Uterus (tissue), 2 donors: ENCODE measurements at regions not wholly inside any gene's neighbourhood (a gene's known extent, or its start where the extent isn't known, plus 50 kb on each side); places are given as distances from the start of the nearest gene placed in this dataset.

Experiments
- CTCF ChIP-seq, 4 experiments: fragments of 200-600 bp in 2 of 4; fragments of 450-650 bp in 2 of 4; sonication (generic) in 2 of 4; IDR thresholded peaks; one replicate each; pipeline ENCODE4 v1.5.1; 2016 to 2019; ENCODE audit warnings: antibody characterized with exemption in 4 of 4, mild to moderate bottlenecking in 2 of 4, moderate library complexity in 1 of 4
- POLR2A ChIP-seq, 2 donors: fragments of 450-650 bp; IDR thresholded peaks; one replicate each; pipeline ENCODE4 v1.6.1; 2016; ENCODE audit warnings: antibody characterized with exemption in 2 of 2, mild to moderate bottlenecking in 1 of 2, moderate library complexity in 1 of 2

GRCh38 chr10:4691776-4692175 lies 134.2 kb upstream of the AKR1E2 start:
- TF ChIP-seq POLR2A (IDR thresholded peaks at IDR 0.05) (no peak), CTCF (IDR thresholded peaks at IDR 0.05) (no peak)
